Lower lobe of right lung (tissue), 2 donors: ENCODE measurements at regions not wholly inside any gene's neighbourhood (a gene's known extent, or its start where the extent isn't known, plus 50 kb on each side); places are given as distances from the start of the nearest gene placed in this dataset.

ENCODE experiments used
- ATAC-seq, 2 donors: fragments of 200-7000 bp; cut with Tn5 transposase; one replicate each; pipeline ENCODE4 v1.9.1; 2020 to 2022; ENCODE audit warnings: mild to moderate bottlenecking in 2 of 2, moderate library complexity in 2 of 2
- DNase-seq: peaks from one replicate; pipeline ENCODE4 v3.0.0-alpha.2; 2020
- H3K27ac ChIP-seq: fragments of 200-600 bp; one replicate; pipeline ENCODE4 v1.8.0; 2022
- H3K27me3 ChIP-seq: fragments of 200-600 bp; one replicate; pipeline ENCODE4 v1.8.0; 2022; ENCODE audit warnings: low read depth
- H3K36me3 ChIP-seq: fragments of 200-600 bp; one replicate; pipeline ENCODE4 v1.8.0; 2022; ENCODE audit warnings: mild to moderate bottlenecking
- H3K4me1 ChIP-seq: fragments of 200-600 bp; one replicate; pipeline ENCODE4 v1.8.0; 2022
- H3K4me3 ChIP-seq: fragments of 200-600 bp; one replicate; pipeline ENCODE4 v1.8.0; 2022; ENCODE audit warnings: mild to moderate bottlenecking
- H3K9me3 ChIP-seq: fragments of 200-600 bp; one replicate; pipeline ENCODE4 v1.8.0; 2022
- intact Hi-C: fragments of 100-400 bp; cut with DNase I; formaldehyde crosslinking; loops from one replicate; pipeline ENCODE4 v1.11.0; 2022
- TF ChIP-seq, protein P1 (sequence below): fragments of 200-600 bp; IDR thresholded peaks from one replicate; pipeline ENCODE4 v1.8.0; 2022; ENCODE audit warnings: antibody characterized with exemption, mild to moderate bottlenecking
- donor health status: DM: no; HTN: yes; CAD: no; lungs with severe emphysema.

DNA sequence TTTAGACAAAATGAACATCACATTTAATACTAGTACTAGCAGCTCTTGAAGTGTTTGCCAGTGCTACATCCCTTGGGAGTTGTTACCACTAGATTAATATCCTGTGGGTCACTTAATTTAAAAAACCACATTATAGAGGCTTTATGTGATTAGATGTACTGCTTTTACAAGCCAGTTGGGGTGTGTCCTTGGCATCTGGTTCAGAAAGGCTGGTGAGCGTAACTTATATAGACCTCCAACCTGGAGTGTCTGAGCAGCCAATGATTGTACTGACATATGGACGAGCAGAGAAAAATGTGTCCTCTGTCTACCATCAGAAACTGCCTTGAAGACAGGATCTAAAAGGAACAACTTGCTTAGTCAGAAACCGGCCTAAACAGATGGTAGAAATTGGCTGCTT lies 306.2 kb upstream of the ATP11B start:
- no peak overlapping the region for H3K27ac ChIP-seq
- H3K36me3 ChIP-seq = no peaks in the 10 kb centered on the region
- no peak for DNase-seq
- no peaks in the 10 kb centered on the region for H3K9me3 ChIP-seq
- no peaks in the 10 kb centered on the region for H3K4me1 ChIP-seq
- H3K27me3 ChIP-seq = no peaks in the 10 kb centered on the region
- no peak overlapping the region for H3K4me3 ChIP-seq
- ATAC-seq = no peak
- TF ChIP-seq, protein P1, sequence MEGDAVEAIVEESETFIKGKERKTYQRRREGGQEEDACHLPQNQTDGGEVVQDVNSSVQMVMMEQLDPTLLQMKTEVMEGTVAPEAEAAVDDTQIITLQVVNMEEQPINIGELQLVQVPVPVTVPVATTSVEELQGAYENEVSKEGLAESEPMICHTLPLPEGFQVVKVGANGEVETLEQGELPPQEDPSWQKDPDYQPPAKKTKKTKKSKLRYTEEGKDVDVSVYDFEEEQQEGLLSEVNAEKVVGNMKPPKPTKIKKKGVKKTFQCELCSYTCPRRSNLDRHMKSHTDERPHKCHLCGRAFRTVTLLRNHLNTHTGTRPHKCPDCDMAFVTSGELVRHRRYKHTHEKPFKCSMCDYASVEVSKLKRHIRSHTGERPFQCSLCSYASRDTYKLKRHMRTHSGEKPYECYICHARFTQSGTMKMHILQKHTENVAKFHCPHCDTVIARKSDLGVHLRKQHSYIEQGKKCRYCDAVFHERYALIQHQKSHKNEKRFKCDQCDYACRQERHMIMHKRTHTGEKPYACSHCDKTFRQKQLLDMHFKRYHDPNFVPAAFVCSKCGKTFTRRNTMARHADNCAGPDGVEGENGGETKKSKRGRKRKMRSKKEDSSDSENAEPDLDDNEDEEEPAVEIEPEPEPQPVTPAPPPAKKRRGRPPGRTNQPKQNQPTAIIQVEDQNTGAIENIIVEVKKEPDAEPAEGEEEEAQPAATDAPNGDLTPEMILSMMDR = no peak
- intact Hi-C loops = no loop called here

DNA sequence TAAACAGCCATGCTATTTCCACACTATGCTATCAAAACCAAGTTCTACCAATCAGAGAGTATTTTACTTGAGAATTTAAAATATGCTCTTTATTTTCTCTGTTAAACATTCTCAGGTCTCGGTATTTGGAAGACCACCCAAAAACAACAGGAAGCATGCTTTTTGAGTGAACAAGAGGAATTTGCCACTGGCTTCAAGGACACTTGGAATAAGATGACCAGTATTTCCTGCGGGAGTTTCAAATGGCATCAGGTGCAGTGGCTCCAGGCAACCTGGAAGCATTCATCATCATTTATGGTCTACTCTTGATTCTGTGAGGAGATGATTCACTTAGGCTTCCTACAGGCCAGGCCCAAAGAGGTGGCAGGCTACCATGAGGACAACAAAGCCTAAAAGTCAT lies 305.7 kb upstream of the ATP11B start:
- H3K9me3 ChIP-seq = no peaks in the 10 kb centered on the region
- intact Hi-C loops = no loop called here
- H3K36me3 ChIP-seq = no peaks in the 10 kb centered on the region
- TF ChIP-seq, protein P1 = no peak
- no peaks in the 10 kb centered on the region for H3K27me3 ChIP-seq
- DNase-seq (no peak), ATAC-seq (no peak)
- no peak overlapping the region for H3K27ac ChIP-seq
- H3K4me3 ChIP-seq = no peak overlapping the region
- no peaks in the 10 kb centered on the region for H3K4me1 ChIP-seq

DNA sequence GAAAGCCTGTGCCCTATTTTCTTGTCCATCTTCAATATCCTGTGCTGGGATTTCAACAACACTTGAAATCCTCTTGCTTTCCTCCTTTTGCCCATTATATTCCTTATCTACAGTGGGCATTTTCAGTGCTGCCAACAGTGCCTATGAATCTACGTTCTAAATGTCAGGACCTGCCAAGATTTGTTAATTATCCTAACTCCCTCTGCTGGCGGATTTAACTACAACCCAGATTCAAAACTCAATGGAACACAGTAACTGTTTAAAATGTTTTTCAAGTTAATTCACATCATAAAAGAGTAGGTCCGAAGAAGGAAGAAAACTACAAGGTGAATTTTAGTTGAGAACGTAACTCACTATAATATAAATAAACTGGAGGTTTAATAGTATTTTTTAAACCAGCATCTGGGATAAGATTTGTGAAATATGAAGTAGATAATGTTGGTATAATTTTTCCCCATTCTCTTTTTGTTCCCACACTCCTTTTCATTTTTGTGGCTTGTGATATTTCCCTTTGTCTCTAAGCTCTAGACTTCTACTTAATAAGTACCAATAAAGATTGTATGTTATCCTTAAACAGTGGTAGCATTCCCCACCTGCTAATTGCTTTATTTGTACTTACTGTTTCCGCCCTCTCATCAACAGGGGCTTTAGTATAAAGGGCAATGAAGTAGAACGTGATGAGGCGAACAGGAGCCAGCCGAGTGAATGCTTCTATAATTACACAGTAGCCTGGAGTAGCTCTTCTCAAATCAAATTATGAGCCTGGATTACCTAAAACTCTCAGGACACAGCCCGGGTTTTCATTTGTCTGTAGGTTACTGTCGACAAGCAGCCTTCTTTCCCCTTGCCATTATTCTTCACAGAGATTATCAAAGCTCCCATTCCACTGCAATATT lies 302.5 kb upstream of the ATP11B start:
- TF ChIP-seq, protein P1 = peak; percentile 20
- Histone ChIP-seq H3K27ac (no peak overlapping the region), H3K36me3 (no peaks in the 10 kb centered on the region), H3K9me3 (no peaks in the 10 kb centered on the region), H3K4me3 (no peak overlapping the region), H3K27me3 (no peaks in the 10 kb centered on the region), H3K4me1 (no peaks in the 10 kb centered on the region)
- intact Hi-C loops = no loop called here
- ATAC-seq (no peak), DNase-seq (no peak)

DNA sequence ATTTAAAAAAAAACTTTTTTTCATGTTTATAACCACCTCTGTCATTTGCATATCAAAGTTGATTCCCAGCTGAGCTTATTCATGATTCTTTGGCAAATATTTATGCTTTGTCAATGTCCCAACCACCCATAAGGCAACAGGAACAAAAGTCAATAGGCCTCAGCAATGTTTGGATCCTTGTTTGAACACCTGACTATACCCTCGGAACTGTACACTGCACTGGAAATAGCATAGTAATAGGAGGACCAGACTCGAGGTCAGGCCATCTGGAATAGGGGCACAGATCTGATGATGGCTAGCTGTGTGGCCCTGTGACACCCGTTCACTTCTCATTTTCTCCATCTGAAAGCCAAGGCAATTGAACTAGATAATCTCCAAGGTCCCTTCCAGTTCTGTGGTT lies 301.7 kb upstream of the ATP11B start:
- intact Hi-C loops = no loop called here
- Histone ChIP-seq H3K4me1 (no peaks in the 10 kb centered on the region), H3K36me3 (no peaks in the 10 kb centered on the region), H3K27ac (no peak overlapping the region), H3K9me3 (no peaks in the 10 kb centered on the region), H3K4me3 (no peak overlapping the region), H3K27me3 (no peaks in the 10 kb centered on the region)
- DNase-seq (no peak), ATAC-seq (no peak)
- TF ChIP-seq, protein P1 = no peak

DNA sequence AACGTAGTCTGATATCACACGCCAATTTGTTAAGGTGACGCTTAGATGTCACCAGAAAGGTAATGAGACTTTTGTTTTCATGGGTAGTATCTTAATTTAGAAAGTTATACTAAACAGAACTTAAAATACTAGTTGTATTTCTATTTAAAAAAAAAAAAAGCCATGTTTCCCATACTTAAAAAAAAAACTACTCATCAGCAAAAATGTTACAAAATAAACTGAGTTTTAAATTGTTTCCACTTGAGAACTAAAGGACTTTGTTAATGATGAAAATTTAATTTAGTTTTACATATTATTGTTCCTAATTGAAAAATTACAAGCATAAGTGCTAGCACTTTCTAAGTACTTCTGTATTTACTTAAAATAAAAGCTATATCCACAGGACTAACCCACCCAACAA lies 300.8 kb upstream of the ATP11B start:
- DNase-seq (no peak), ATAC-seq (no peak)
- intact Hi-C loops = no loop called here
- Histone ChIP-seq H3K4me1 (no peaks in the 10 kb centered on the region), H3K9me3 (no peaks in the 10 kb centered on the region), H3K36me3 (no peaks in the 10 kb centered on the region), H3K27ac (no peak overlapping the region), H3K27me3 (no peaks in the 10 kb centered on the region), H3K4me3 (no peak overlapping the region)
- TF ChIP-seq, protein P1 = no peak
